WERI-Rb-1 (cell line): ENCODE measurements at regions not wholly inside any gene's neighbourhood (a gene's known extent, or its start where the extent isn't known, plus 50 kb on each side); places are given as distances from the start of the nearest gene placed in this dataset.

Source experiments
- DNase-seq: peaks from one replicate; pipeline ENCODE4 v3.0.0-alpha.2; 2020
- H3K27ac ChIP-seq: fragments of 250-450 bp; sonication (Bioruptor Pico); 2 replicates; pipeline ENCODE4 v1.5.1; 2020; ENCODE audit warnings: mild to moderate bottlenecking, moderate library complexity
- H3K27me3 ChIP-seq: fragments of 250-450 bp; sonication (Bioruptor Pico); 2 replicates; pipeline ENCODE4 v1.5.1; 2021; ENCODE audit warnings: mild to moderate bottlenecking, low read depth, moderate library complexity; ENCODE audit not compliant: insufficient read depth, severe bottlenecking
- H3K36me3 ChIP-seq: fragments of 250-450 bp; sonication (Bioruptor Pico); 2 replicates; pipeline ENCODE4 v1.5.1; 2020; ENCODE audit warnings: mild to moderate bottlenecking, moderate library complexity
- H3K4me3 ChIP-seq: 2 replicates; pipeline ENCODE4 v1.5.1; 2011; ENCODE audit warnings: low read depth, mild to moderate bottlenecking, control low read depth, low read length
- H3K9me3 ChIP-seq: fragments of 250-450 bp; sonication (Bioruptor Pico); 2 replicates; pipeline ENCODE4 v1.5.1; 2021; ENCODE audit warnings: mild to moderate bottlenecking, moderate library complexity; ENCODE audit not compliant: severe bottlenecking
- TF ChIP-seq, protein P1 (sequence below): IDR thresholded peaks from 2 replicates; pipeline ENCODE4 v1.5.1; 2011; ENCODE audit warnings: low read depth, mild to moderate bottlenecking, control low read depth, inconsistent platforms, low read length

DNA sequence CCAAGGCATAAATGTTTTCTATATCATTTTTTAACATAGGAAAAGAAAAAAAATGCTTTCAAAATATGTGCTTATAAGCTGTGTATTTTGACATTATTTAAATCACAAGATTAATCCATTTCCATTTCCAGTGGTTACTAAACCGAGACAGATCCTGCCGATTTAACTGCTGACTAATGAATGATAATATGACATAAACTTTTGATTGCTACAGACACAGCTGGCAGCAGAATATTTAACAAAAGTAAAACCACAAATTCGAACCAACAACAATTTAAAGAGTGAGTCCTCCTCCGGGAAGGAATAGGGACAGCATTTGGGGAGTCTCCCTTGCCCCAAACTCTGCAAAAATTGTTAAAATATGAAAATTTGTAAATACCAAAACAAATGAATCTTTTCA is 401.3 kb upstream of the DAB2 start:
- Histone ChIP-seq H3K36me3 (no peaks in the 10 kb centered on the region), H3K9me3 (no peaks in the 10 kb centered on the region), H3K27me3 (no peaks in the 10 kb centered on the region), H3K4me3 (no peak overlapping the region), H3K27ac (peak overlapping the region; percentile 63)
- TF ChIP-seq, protein P1, sequence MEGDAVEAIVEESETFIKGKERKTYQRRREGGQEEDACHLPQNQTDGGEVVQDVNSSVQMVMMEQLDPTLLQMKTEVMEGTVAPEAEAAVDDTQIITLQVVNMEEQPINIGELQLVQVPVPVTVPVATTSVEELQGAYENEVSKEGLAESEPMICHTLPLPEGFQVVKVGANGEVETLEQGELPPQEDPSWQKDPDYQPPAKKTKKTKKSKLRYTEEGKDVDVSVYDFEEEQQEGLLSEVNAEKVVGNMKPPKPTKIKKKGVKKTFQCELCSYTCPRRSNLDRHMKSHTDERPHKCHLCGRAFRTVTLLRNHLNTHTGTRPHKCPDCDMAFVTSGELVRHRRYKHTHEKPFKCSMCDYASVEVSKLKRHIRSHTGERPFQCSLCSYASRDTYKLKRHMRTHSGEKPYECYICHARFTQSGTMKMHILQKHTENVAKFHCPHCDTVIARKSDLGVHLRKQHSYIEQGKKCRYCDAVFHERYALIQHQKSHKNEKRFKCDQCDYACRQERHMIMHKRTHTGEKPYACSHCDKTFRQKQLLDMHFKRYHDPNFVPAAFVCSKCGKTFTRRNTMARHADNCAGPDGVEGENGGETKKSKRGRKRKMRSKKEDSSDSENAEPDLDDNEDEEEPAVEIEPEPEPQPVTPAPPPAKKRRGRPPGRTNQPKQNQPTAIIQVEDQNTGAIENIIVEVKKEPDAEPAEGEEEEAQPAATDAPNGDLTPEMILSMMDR = no peak
- no peak for DNase-seq

DNA sequence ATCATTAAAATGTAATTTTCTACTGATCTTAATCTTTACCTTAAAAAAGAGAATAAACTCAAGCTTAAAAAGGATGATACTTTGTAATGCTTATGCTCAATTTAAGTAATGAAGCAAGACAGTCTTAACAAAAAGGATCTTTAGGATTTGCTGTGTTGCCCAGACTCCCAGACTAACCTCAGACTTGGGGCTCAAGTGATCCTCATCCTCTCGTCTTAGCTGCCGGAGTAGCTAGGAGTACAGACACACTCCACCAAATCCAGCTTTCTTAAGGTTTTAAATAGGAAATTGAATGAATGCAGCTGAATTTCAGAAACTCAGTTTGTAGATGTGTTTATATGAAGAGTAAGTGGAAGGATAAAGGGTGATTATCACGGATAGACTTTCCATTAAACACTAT is 400.5 kb upstream of the DAB2 start:
- TF ChIP-seq, protein P1 = no peak
- H3K9me3 ChIP-seq = no peaks in the 10 kb centered on the region

DNA sequence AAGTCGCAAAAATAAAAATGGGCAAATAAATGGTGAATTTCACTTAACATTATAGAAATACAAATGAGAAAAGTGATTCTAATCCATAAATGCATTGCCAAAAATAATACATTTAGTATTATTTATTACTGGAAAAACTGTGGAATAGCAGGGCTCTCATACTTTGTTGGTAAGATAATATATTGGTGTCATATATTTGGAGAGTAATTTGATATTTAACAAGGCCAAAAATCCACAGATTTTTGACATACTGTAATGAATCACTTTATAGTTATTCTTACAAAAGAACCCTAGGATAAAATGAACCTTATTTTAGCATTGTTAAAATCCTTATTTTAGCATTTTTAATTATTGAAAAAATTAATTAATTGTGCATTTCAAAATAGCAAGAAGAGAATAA is 397.2 kb upstream of the DAB2 start:
- H3K9me3 ChIP-seq = no peaks in the 10 kb centered on the region
- no peaks in the 10 kb centered on the region for H3K36me3 ChIP-seq
- TF ChIP-seq, protein P1 = no peak
- no peak overlapping the region for H3K27ac ChIP-seq
- H3K27me3 ChIP-seq = no peaks in the 10 kb centered on the region
- DNase-seq = no peak
- H3K4me3 ChIP-seq = no peak overlapping the region

More for the DNA sequence above, 400.5 kb upstream of the DAB2 start:
- H3K4me3 ChIP-seq = no peak overlapping the region
- H3K27me3 ChIP-seq = no peaks in the 10 kb centered on the region
- DNase-seq = peak; percentile 73
- H3K27ac ChIP-seq = peak overlapping the region; percentile 63
- H3K36me3 ChIP-seq = no peaks in the 10 kb centered on the region

DNA sequence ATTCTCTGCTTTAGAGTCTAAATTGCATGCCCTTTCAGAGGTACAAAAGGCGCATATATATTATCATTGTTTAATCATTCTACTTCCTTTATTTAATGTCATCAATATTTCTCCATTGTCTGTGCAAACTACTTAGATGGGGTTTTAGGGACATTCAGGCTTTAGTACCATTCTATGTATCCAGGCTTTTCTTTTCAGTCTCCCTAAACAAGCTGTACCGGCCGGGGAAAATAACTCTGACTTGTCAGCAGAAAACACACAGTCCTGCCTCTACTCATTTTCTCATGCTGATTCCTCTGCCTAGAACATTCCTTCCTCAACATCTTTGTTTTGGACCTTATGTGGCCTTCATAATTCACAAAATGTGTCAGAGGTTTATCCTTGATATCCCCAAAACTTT is 392.1 kb upstream of the DAB2 start:
- TF ChIP-seq, protein P1 = no peak
- Histone ChIP-seq H3K27ac (no peak overlapping the region), H3K36me3 (no peaks in the 10 kb centered on the region), H3K9me3 (no peaks in the 10 kb centered on the region), H3K27me3 (no peaks in the 10 kb centered on the region), H3K4me3 (no peak overlapping the region)
- DNase-seq = no peak

DNA sequence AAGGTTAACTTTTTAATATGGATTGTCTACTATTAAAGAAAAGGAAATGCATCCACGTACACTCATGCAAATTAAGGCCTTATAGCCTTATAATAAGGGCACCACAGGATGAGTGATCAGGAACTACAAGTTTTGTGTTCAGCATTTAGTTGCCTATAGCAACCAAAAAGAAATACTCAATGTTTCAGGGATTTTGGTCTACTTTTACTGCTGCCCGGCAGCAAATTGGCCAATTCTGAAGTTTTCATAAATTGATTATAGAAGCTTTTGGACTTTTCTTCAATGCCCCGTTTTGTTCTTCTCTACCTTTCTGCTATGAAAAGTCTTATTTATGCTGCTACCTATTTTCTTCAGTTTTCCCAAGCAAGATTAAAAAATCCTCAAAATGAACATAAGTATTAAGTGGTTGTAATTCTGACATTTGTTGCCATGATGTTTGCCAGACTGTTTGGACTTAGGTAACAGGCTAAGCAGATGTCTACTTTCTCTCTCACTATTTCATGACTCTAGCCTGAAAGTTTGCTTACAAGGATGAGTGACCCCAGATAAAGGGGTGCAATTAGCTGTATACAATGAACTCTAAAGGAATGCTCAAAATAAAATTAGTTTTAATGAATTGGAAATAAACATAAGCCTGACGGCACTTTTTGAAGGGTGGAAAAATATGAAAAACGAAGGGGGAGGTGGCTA is 391.5 kb upstream of the DAB2 start:
- H3K4me3 ChIP-seq = no peak overlapping the region
- H3K27me3 ChIP-seq = no peaks in the 10 kb centered on the region
- H3K27ac ChIP-seq = no peak overlapping the region
- no peaks in the 10 kb centered on the region for H3K9me3 ChIP-seq
- no peak for DNase-seq
- no peaks in the 10 kb centered on the region for H3K36me3 ChIP-seq
- TF ChIP-seq, protein P1 = no peak

DNA sequence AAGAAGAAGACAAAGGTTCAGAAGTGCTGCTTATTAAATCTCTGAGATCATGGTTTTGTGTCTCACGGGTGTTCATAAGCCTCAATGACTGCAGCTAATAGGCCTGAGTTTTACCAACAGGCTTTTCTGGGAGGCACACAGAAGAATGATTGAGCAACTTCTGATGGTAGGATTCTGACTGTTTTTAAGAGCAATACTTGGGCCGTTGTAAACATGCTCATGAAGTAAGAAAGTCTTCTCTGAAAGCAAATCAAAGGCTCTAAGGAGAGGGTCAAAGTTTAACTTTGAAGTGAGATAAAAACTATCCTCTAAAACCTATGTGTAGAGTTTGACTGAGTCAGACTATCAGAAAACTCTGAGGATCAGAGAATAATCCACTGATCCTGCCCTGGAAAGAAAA is 390.9 kb upstream of the DAB2 start:
- DNase-seq = no peak
- H3K36me3 ChIP-seq = no peaks in the 10 kb centered on the region
- H3K9me3 ChIP-seq = no peaks in the 10 kb centered on the region
- no peak overlapping the region for H3K27ac ChIP-seq
- no peak overlapping the region for H3K4me3 ChIP-seq
- TF ChIP-seq, protein P1 = no peak
- no peaks in the 10 kb centered on the region for H3K27me3 ChIP-seq
